OCI-LY7 (cell line): ENCODE measurements at regions not wholly inside any gene's neighbourhood (a gene's known extent, or its start where the extent isn't known, plus 50 kb on each side); places are given as distances from the start of the nearest gene placed in this dataset.

ENCODE experiments used
- BruUV-seq: library from RNA; stranded (reverse); fragments of 400-500 nt; replicated peaks from 2 replicates; lab custom pipeline; 2021; lab: Mats Ljungman, UMichigan
- CTCF ChIA-PET: fragments of 300-600 bp; sonication (Branson Sonifier 250); formaldehyde crosslinking; loops from one replicate; lab custom pipeline; 2022; ENCODE audit warnings: antibody characterized with exemption; ENCODE audit not compliant: unreplicated experiment; lab: Charles Lee
- POLR2A ChIA-PET: fragments of 300-600 bp; sonication (Branson Sonifier 250); formaldehyde crosslinking; loops from one replicate; lab custom pipeline; 2022; ENCODE audit warnings: antibody characterized with exemption; lab: Charles Lee
- DNase-seq: peaks from one replicate; pipeline ENCODE4 v3.0.0-alpha.2; 2015; ENCODE audit warnings: low spot score
- H2AFZ ChIP-seq: fragments of 200-600 bp; sonication (generic), shearing (Covaris generic); 2 replicates; pipeline ENCODE4 v1.6.1; 2014; ENCODE audit warnings: mild to moderate bottlenecking, antibody characterized with exemption, low read length, moderate library complexity
- H3K27ac ChIP-seq: fragments of 200-600 bp; sonication (generic); 2 replicates; pipeline ENCODE4 v1.5.1; 2014; ENCODE audit warnings: mixed run types, low read depth, mild to moderate bottlenecking, moderate library complexity, low read length, inconsistent platforms; ENCODE audit not compliant: poor library complexity, severe bottlenecking
- H3K36me3 ChIP-seq: fragments of 200-600 bp; sonication (generic); 2 replicates; pipeline ENCODE4 v1.6.1; 2014; ENCODE audit warnings: mild to moderate bottlenecking, antibody characterized with exemption, low read length, moderate library complexity, mixed read lengths; ENCODE audit not compliant: insufficient read depth
- H3K4me1 ChIP-seq: fragments of 200-600 bp; sonication (generic); 2 replicates; pipeline ENCODE4 v1.5.1; 2014; ENCODE audit warnings: mild to moderate bottlenecking, low read length; ENCODE audit not compliant: insufficient read depth, poor library complexity, severe bottlenecking
- H3K4me2 ChIP-seq: fragments of 200-600 bp; sonication (generic); 2 replicates; pipeline ENCODE4 v1.6.1; 2014; ENCODE audit warnings: mild to moderate bottlenecking, low read length
- H3K4me3 ChIP-seq: fragments of 200-600 bp; sonication (generic); 2 replicates; pipeline ENCODE4 v1.5.1; 2014; ENCODE audit warnings: mild to moderate bottlenecking, low read depth, low read length; ENCODE audit not compliant: poor library complexity, severe bottlenecking
- H3K79me2 ChIP-seq: fragments of 200-600 bp; sonication (generic); 2 replicates; pipeline ENCODE4 v1.6.1; 2016; ENCODE audit warnings: low read depth, mild to moderate bottlenecking, low read length, moderate library complexity, mixed read lengths; ENCODE audit not compliant: insufficient read depth
- H3K9me2 ChIP-seq: fragments of 200-600 bp; sonication (generic); 2 replicates; pipeline ENCODE4 v1.6.1; 2016; ENCODE audit warnings: mild to moderate bottlenecking, low read length, mixed read lengths; ENCODE audit not compliant: insufficient read depth
- H3K9me3 ChIP-seq: fragments of 200-600 bp; sonication (generic); 2 replicates; pipeline ENCODE4 v1.6.1; 2014; ENCODE audit warnings: mild to moderate bottlenecking, mixed run types, low read length, mixed read lengths
- H4K20me1 ChIP-seq: fragments of 200-600 bp; sonication (generic); 2 replicates; pipeline ENCODE4 v1.6.1; 2014; ENCODE audit warnings: mild to moderate bottlenecking, antibody characterized with exemption, low read length, moderate library complexity, mixed read lengths; ENCODE audit not compliant: insufficient read depth
- CTCF ChIP-seq: fragments of 200-600 bp; sonication (generic); conservative IDR thresholded peaks from 2 replicates; pipeline ENCODE4 v1.5.1; 2014; ENCODE audit warnings: mild to moderate bottlenecking, antibody characterized with exemption, low read length, moderate library complexity, mixed read lengths
- EZH2phosphoT487 ChIP-seq: fragments of 200-600 bp; sonication (generic); IDR thresholded peaks from 2 replicates; pipeline ENCODE4 v1.6.1; 2018; ENCODE audit warnings: low read depth, borderline replicate concordance, mild to moderate bottlenecking, mixed run types, antibody characterized with exemption, low read length, moderate library complexity, mixed read lengths
- intact Hi-C: fragments of 100-400 bp; cut with micrococcal nuclease; formaldehyde crosslinking; loops from one replicate; pipeline ENCODE4 v1.10.0; 2022; ENCODE audit not compliant: unreplicated experiment

GRCh38 chr12:24121911-24122310, 172.4 kb upstream of the SOX5 start:
- BruUV-seq: no TSS peak

GRCh38 chr12:24118668-24119067, 169.2 kb upstream of the SOX5 start:
- intact Hi-C loops: no loop called here
- no peaks in the 10 kb centered on the region for H3K4me1 ChIP-seq
- H3K79me2 ChIP-seq: no peaks in the 10 kb centered on the region
- no peak for DNase-seq
- no peak overlapping the region for H3K27ac ChIP-seq
- H3K4me2 ChIP-seq: no peak overlapping the region
- H3K4me3 ChIP-seq: no peak overlapping the region
- no peaks in the 10 kb centered on the region for H4K20me1 ChIP-seq
- TF ChIP-seq CTCF: no peak
- no peak for TF ChIP-seq EZH2phosphoT487
- no TSS peak for BruUV-seq
- H2AFZ ChIP-seq: no peak overlapping the region
- POLR2A ChIA-PET: no interaction called here
- no peaks in the 10 kb centered on the region for H3K9me3 ChIP-seq
- no peaks in the 10 kb centered on the region for H3K9me2 ChIP-seq
- no peaks in the 10 kb centered on the region for H3K36me3 ChIP-seq
- CTCF ChIA-PET: no interaction called here

More at GRCh38 chr12:24121911-24122310, 172.4 kb upstream of the SOX5 start:
- ChIA-PET POLR2A (interaction anchor here (0.7 kb wide), 1 partner anchor 37 kb away, joined by 3 read pairs; no protein-coding TSS in a partner anchor), CTCF (no interaction called here)
- Histone ChIP-seq H3K4me3 (no peak overlapping the region), H3K9me2 (no peaks in the 10 kb centered on the region), H3K79me2 (no peaks in the 10 kb centered on the region), H2AFZ (no peak overlapping the region), H3K27ac (no peak overlapping the region), H3K9me3 (no peaks in the 10 kb centered on the region), H3K4me1 (no peaks in the 10 kb centered on the region), H4K20me1 (no peaks in the 10 kb centered on the region), H3K4me2 (no peak overlapping the region), H3K36me3 (no peaks in the 10 kb centered on the region)
- DNase-seq: no peak
- TF ChIP-seq CTCF (no peak), EZH2phosphoT487 (no peak)
- intact Hi-C loops: no loop called here

- H3K9me2 ChIP-seq: no peaks in the 10 kb centered on the region
These were observed 167.1 kb upstream of the SOX5 start for GRCh38 chr12:24116548-24116947.

More at GRCh38 chr12:24116548-24116947, 167.1 kb upstream of the SOX5 start:
- Histone ChIP-seq H3K36me3 (no peaks in the 10 kb centered on the region), H4K20me1 (no peaks in the 10 kb centered on the region), H3K27ac (no peak overlapping the region), H2AFZ (no peak overlapping the region), H3K9me3 (no peaks in the 10 kb centered on the region), H3K4me1 (no peaks in the 10 kb centered on the region), H3K4me3 (no peak overlapping the region), H3K4me2 (no peak overlapping the region), H3K79me2 (no peaks in the 10 kb centered on the region)
- no TSS peak for BruUV-seq
- DNase-seq: no peak
- intact Hi-C loops: no loop called here
- ChIA-PET POLR2A (no interaction called here), CTCF (no interaction called here)
- TF ChIP-seq EZH2phosphoT487 (no peak), CTCF (no peak)
